ENCODE measurements at regions not wholly inside any gene's neighbourhood (a gene's known extent, or its start where the extent isn't known, plus 50 kb on each side); places are given as distances from the start of the nearest gene placed in this dataset.

- 40 to 51% (median 47%) methylated on average over 11 of the region's 11 CpGs for WGBS, 5 donors
- DNase-seq, result no peak
- intact Hi-C loops (cut with DNase I; ENCODE audit: low total_unique reads), result no loop called here
- Histone ChIP-seq H3K9me3 (no peaks in the 10 kb centered on the region), H3K27ac (no peak overlapping the region), H3K27me3 (replicated peaks in 1 of 7) (peaks cover 0 to 60% (median 0%) of the 10 kb centered on the region in 7 donors), H3K4me1 (no peaks in the 10 kb centered on the region), H3K4me3 (no peak overlapping the region), H3K36me3 (no peaks in the 10 kb centered on the region)
- TF ChIP-seq POLR2A (IDR thresholded peaks at IDR 0.05) (no peak), CTCF (IDR thresholded peaks at IDR 0.05 in 8 of 11, conservative IDR thresholded peaks at IDR 0.05 in 3 of 11) (no peak)
These were observed 83.4 kb downstream of the FOXD2 start for GRCh38 chr1:47521034-47521881.

GRCh38 chr1:47522935-47523834 lies 85.3 kb downstream of the FOXD2 start:
- Histone ChIP-seq H3K4me3 (no peak overlapping the region), H3K27ac (no peak overlapping the region), H3K27me3 (replicated peaks in 1 of 7) (peaks cover 0 to 71% (median 0%) of the 10 kb centered on the region in 7 donors), H3K9me3 (peaks cover 0 to 6% (median 0%) of the 10 kb centered on the region in 8 donors), H3K4me1 (no peaks in the 10 kb centered on the region), H3K36me3 (no peaks in the 10 kb centered on the region)
- no peak for TF ChIP-seq POLR2A (IDR thresholded peaks at IDR 0.05)
- no peak for TF ChIP-seq POLR2AphosphoS5 (IDR thresholded peaks at IDR 0.05)
- TF ChIP-seq CTCF (IDR thresholded peaks at IDR 0.05 in 8 of 11, conservative IDR thresholded peaks at IDR 0.05 in 3 of 11), result no peak
- DNase-seq, result no peak
- intact Hi-C loops (cut with DNase I; ENCODE audit: low total_unique reads), result no loop called here
- WGBS, 5 donors, result 48 to 61% (median 51%) methylated on average over 10 of the region's 10 CpGs

- no peak for TF ChIP-seq POLR2A (IDR thresholded peaks at IDR 0.05)
- TF ChIP-seq POLR2AphosphoS5 (IDR thresholded peaks at IDR 0.05), result no peak
- no peak for TF ChIP-seq CTCF (IDR thresholded peaks at IDR 0.05 in 8 of 11, conservative IDR thresholded peaks at IDR 0.05 in 3 of 11)
- intact Hi-C loops (cut with DNase I; ENCODE audit: low total_unique reads), result no loop called here
- Histone ChIP-seq H3K9me3 (peaks cover 0 to 11% (median 2%) of the 10 kb centered on the region in 8 donors), H3K36me3 (no peaks in the 10 kb centered on the region), H3K27ac (no peak overlapping the region), H3K4me3 (no peak overlapping the region), H3K27me3 (replicated peaks in 1 of 7) (peaks cover 0 to 71% (median 0%) of the 10 kb centered on the region in 7 donors), H3K4me1 (no peaks in the 10 kb centered on the region)
- DNase-seq, result no peak
- WGBS, 5 donors, result 33 to 45% (median 38%) methylated on average over 4 of the region's 4 CpGs
These were observed 86.0 kb downstream of the FOXD2 start for GRCh38 chr1:47523835-47524215.

DNA sequence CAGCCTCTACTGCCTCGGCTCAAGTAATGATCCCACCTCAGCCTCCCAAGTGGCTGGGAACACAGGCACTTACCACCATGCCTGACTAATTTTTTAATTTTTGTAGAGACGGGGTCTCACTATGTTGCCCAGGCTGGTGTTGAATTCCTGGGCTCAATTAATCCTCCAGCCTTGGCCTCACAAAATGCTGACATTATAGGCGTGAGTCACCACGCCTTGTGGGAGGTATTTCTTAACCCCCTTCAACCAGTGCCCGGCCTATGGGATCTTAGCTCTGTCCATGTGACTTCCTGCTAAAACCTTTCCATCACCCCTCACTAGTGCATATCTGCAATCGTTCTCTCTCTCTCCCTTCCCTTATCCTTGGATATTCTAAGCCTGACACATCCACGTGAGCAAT lies 86.4 kb downstream of the FOXD2 start:
- intact Hi-C loops (cut with DNase I; ENCODE audit: low total_unique reads), result no loop called here
- Histone ChIP-seq H3K9me3 (peaks cover 0 to 16% (median 7%) of the 10 kb centered on the region in 8 donors), H3K27me3 (replicated peaks in 1 of 7) (peaks cover 0 to 71% (median 0%) of the 10 kb centered on the region in 7 donors), H3K4me3 (no peak overlapping the region), H3K4me1 (no peaks in the 10 kb centered on the region), H3K27ac (no peak overlapping the region), H3K36me3 (no peaks in the 10 kb centered on the region)
- no peak for TF ChIP-seq POLR2A (IDR thresholded peaks at IDR 0.05)
- no peak for TF ChIP-seq POLR2AphosphoS5 (IDR thresholded peaks at IDR 0.05)
- TF ChIP-seq CTCF (IDR thresholded peaks at IDR 0.05 in 8 of 11, conservative IDR thresholded peaks at IDR 0.05 in 3 of 11), result no peak
- DNase-seq, result no peak
- 53 to 81% (median 66%) methylated on average over 7 of the region's 7 CpGs for WGBS, 5 donors
